H9 (cell line): ENCODE measurements at regions not wholly inside any gene's neighbourhood (a gene's known extent, or its start where the extent isn't known, plus 50 kb on each side); places are given as distances from the start of the nearest gene placed in this dataset.

Experiments used
- DNase-seq: peaks from one replicate; pipeline ENCODE4 v3.0.0-alpha.2; 2017
- H2AFZ ChIP-seq: one replicate; pipeline ENCODE4 v1.6.1; 2013; ENCODE audit warnings: mild to moderate bottlenecking, low read length, control low read depth, moderate library complexity
- H2AK5ac ChIP-seq: 2 replicates; pipeline ENCODE4 v1.6.1; 2013; ENCODE audit warnings: low read length, control low read depth, mixed read lengths; ENCODE audit not compliant: insufficient read length
- H2BK120ac ChIP-seq: one replicate; pipeline ENCODE4 v1.6.1; 2013; ENCODE audit warnings: low read depth, mild to moderate bottlenecking, low read length, control low read depth, inconsistent platforms; ENCODE audit not compliant: poor library complexity, severe bottlenecking
- H2BK12ac ChIP-seq: 2 replicates; pipeline ENCODE4 v1.6.1; 2013; ENCODE audit warnings: low read length, control low read depth, mixed read lengths, low read depth; ENCODE audit not compliant: insufficient read length
- H2BK15ac ChIP-seq: 2 replicates; pipeline ENCODE4 v1.6.1; 2013; ENCODE audit warnings: low read depth, low read length, control low read depth
- H2BK20ac ChIP-seq: one replicate; pipeline ENCODE4 v1.6.1; 2013; ENCODE audit warnings: low read depth, mild to moderate bottlenecking, low read length, control low read depth, inconsistent platforms; ENCODE audit not compliant: poor library complexity, severe bottlenecking
- H2BK5ac ChIP-seq: 2 replicates; pipeline ENCODE4 v1.6.1; 2013; ENCODE audit warnings: low read length, control low read depth, mixed read lengths; ENCODE audit not compliant: insufficient read length
- H3K14ac ChIP-seq: 2 replicates; pipeline ENCODE4 v1.6.1; 2013; ENCODE audit warnings: low read length, control low read depth; ENCODE audit not compliant: insufficient read depth
- H3K18ac ChIP-seq: 2 replicates; pipeline ENCODE4 v1.6.1; 2013; ENCODE audit warnings: low read depth, mild to moderate bottlenecking, mixed read lengths, low read length, control low read depth; ENCODE audit not compliant: insufficient read length
- H3K23ac ChIP-seq: 2 replicates; pipeline ENCODE4 v1.6.1; 2013; ENCODE audit warnings: low read length, control low read depth, mixed read lengths, low read depth; ENCODE audit not compliant: insufficient read length
- H3K23me2 ChIP-seq: 2 replicates; pipeline ENCODE4 v1.6.1; 2013; ENCODE audit warnings: low read depth, mild to moderate bottlenecking, mixed read lengths, low read length, control low read depth; ENCODE audit not compliant: insufficient read length, poor library complexity, severe bottlenecking
- H3K27ac ChIP-seq: 2 replicates; pipeline ENCODE4 v1.5.1; 2013; ENCODE audit warnings: low read length, control low read depth, mixed read lengths, low read depth; ENCODE audit not compliant: insufficient read length
- H3K27me3 ChIP-seq: 2 replicates; pipeline ENCODE4 v1.6.1; 2013; ENCODE audit warnings: low read length, control low read depth, inconsistent platforms; ENCODE audit not compliant: insufficient read depth
- H3K4ac ChIP-seq: 2 replicates; pipeline ENCODE4 v1.6.1; 2013; ENCODE audit warnings: low read depth, mild to moderate bottlenecking, control low read depth, inconsistent platforms, low read length, moderate library complexity
- H3K4me1 ChIP-seq: 2 replicates; pipeline ENCODE4 v1.6.1; 2013; ENCODE audit warnings: low read length, control low read depth, inconsistent platforms; ENCODE audit not compliant: insufficient read depth
- H3K4me2 ChIP-seq: 2 replicates; pipeline ENCODE4 v1.6.1; 2013; ENCODE audit warnings: low read length, control low read depth, mixed read lengths; ENCODE audit not compliant: insufficient read length, insufficient read depth
- H3K56ac ChIP-seq: 2 replicates; pipeline ENCODE4 v1.6.1; 2013; ENCODE audit warnings: low read depth, mild to moderate bottlenecking, mixed read lengths, low read length, control low read depth; ENCODE audit not compliant: insufficient read length
- H3K79me1 ChIP-seq: 2 replicates; pipeline ENCODE4 v1.6.1; 2013; ENCODE audit warnings: low read depth, mild to moderate bottlenecking, moderate library complexity, low read length, control low read depth, inconsistent platforms; ENCODE audit not compliant: insufficient read depth, poor library complexity, severe bottlenecking
- H3K79me2 ChIP-seq: 2 replicates; pipeline ENCODE4 v1.6.1; 2013; ENCODE audit warnings: low read length, control low read depth, inconsistent platforms; ENCODE audit not compliant: insufficient read depth
- H3K9ac ChIP-seq: 2 replicates; pipeline ENCODE4 v1.6.1; 2013; ENCODE audit warnings: low read length, control low read depth, mixed read lengths; ENCODE audit not compliant: insufficient read length; ENCODE audit errors: extremely low read depth
- H3K9me3 ChIP-seq: one replicate; pipeline ENCODE4 v1.6.1; 2013; ENCODE audit warnings: low read depth, low read length, inconsistent platforms; ENCODE audit not compliant: control insufficient read depth
- H3T11ph ChIP-seq: one replicate; pipeline ENCODE4 v1.6.1; 2013; ENCODE audit warnings: mild to moderate bottlenecking, low read length, control low read depth, inconsistent platforms
- H4K20me1 ChIP-seq: one replicate; pipeline ENCODE4 v1.6.1; 2013; ENCODE audit not compliant: control insufficient read depth, insufficient read length, insufficient read depth
- H4K5ac ChIP-seq: 2 replicates; pipeline ENCODE4 v1.6.1; 2013; ENCODE audit warnings: low read depth, mild to moderate bottlenecking, mixed read lengths, low read length, control low read depth; ENCODE audit not compliant: insufficient read length
- H4K8ac ChIP-seq: replicated peaks from 2 replicates; pipeline ENCODE4 v1.6.1; 2013; ENCODE audit warnings: low read length, control low read depth, mixed read lengths, low read depth; ENCODE audit not compliant: insufficient read length
- H4K91ac ChIP-seq: 2 replicates; pipeline ENCODE4 v1.6.1; 2013; ENCODE audit warnings: low read depth, mild to moderate bottlenecking, moderate library complexity, mixed read lengths, low read length, control low read depth; ENCODE audit not compliant: insufficient read length
- H3K27ac Mint-ChIP-seq, 3 experiments: 2 replicates in 2 of 3; 3 replicates in 1 of 3; pipeline ENCODE4 v1.8.0; 2020 to 2021; ENCODE audit warnings: mixed read lengths in 3 of 3, mild to moderate bottlenecking in 1 of 3, moderate library complexity in 1 of 3
- H3K27me3 Mint-ChIP-seq: 2 replicates; pipeline ENCODE4 v1.8.0; 2021; ENCODE audit warnings: low read depth, mild to moderate bottlenecking, moderate library complexity, mixed read lengths
- H3K36me3 Mint-ChIP-seq, 3 experiments: 2 replicates in 2 of 3; 3 replicates in 1 of 3; pipeline ENCODE4 v1.8.0; 2020 to 2021; ENCODE audit warnings: low read depth in 3 of 3, mixed read lengths in 3 of 3; ENCODE audit not compliant: insufficient read depth in 1 of 3
- H3K4me1 Mint-ChIP-seq, 2 experiments: 2 replicates each; pipeline ENCODE4 v1.8.0; 2020; ENCODE audit warnings: mixed read lengths in 2 of 2
- H3K4me3 Mint-ChIP-seq, 2 experiments: 2 replicates in 1 of 2; 3 replicates in 1 of 2; pipeline ENCODE4 v1.8.0; 2020 to 2021; ENCODE audit warnings: mild to moderate bottlenecking in 2 of 2, mixed read lengths in 2 of 2, moderate library complexity in 1 of 2
- H3K9me3 Mint-ChIP-seq, 2 experiments: 2 replicates in 1 of 2; 3 replicates in 1 of 2; pipeline ENCODE4 v1.8.0; 2020; ENCODE audit warnings: mild to moderate bottlenecking in 2 of 2, mixed read lengths in 2 of 2, moderate library complexity in 1 of 2
- WGBS: extraction: QIAGEN DNeasy Blood & Tissue Kit; methylation state at CpG from one replicate; pipeline ENCODE4 v1.1.7; 2013; ENCODE audit warnings: missing lambda C conversion rate, low lambda C conversion rate, mixed read lengths; ENCODE audit not compliant: insufficient read length; ENCODE audit errors: extremely low coverage; 5-methylcytosine and 5-hydroxymethylcytosine counted together
- TF ChIP-seq, protein P1 (sequence below): fragments of 200-600 bp; sonication (generic); conservative IDR thresholded peaks from 3 replicates; pipeline ENCODE4 v1.8.0; 2021; ENCODE audit warnings: antibody characterized with exemption, mild to moderate bottlenecking

DNA sequence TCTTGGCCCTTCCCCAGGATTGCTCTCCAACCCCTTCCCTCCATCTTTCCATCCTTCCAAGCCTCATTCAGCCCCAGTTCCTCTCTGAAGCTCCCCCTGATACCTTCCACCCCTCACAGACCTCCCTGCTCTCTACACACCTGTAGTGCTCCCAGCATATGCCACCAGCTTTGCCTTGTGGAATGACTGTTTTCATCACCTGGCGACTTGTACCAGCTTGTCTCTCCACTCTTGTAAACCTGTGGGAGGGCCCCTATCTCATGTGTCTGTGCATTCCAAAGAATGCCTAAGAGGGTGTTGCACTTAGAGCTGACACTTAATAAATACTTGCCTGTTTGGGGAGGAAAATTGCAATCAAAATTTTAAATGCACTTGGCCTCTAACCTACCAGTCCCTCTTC lies 198.7 kb downstream of the BCL11A start:
- Histone ChIP-seq H2AK5ac (no peak overlapping the region), H2AFZ (no peak overlapping the region), H3K56ac (no peak overlapping the region)

More for the DNA sequence above, 198.7 kb downstream of the BCL11A start:
- H2BK120ac ChIP-seq, result no peak overlapping the region
- H4K91ac ChIP-seq, result no peak overlapping the region
- H3K9ac ChIP-seq, result no peak overlapping the region
- DNase-seq, result no peak
- no peak overlapping the region for H2BK12ac ChIP-seq
- H3K79me1 ChIP-seq, result no peaks in the 10 kb centered on the region
- no peak overlapping the region for H3K4me3 Mint-ChIP-seq
- H3K4ac ChIP-seq, result no peak overlapping the region
- no peak overlapping the region; a peak in 1 of 7 replicates for H3K27ac Mint-ChIP-seq
- H4K5ac ChIP-seq, result no peak overlapping the region
- no CpG with 5 or more reads among the region's 1 CpG for WGBS
- H3K4me2 ChIP-seq, result no peak overlapping the region
- H3K9me3 ChIP-seq, result no peaks in the 10 kb centered on the region
- H2BK15ac ChIP-seq, result no peak overlapping the region
- H3K23ac ChIP-seq, result no peak overlapping the region
- peaks cover 2% of the 10 kb centered on the region; the same call in 1 of the 2 replicates for H3K4me1 ChIP-seq
- no peaks in the 10 kb centered on the region for H3K79me2 ChIP-seq
- no peak overlapping the region for H4K8ac ChIP-seq
- no peak overlapping the region for H2BK5ac ChIP-seq
- H3K23me2 ChIP-seq, result no peaks in the 10 kb centered on the region
- no peak overlapping the region for H3T11ph ChIP-seq
- no peak overlapping the region for H3K14ac ChIP-seq
- TF ChIP-seq, protein P1, sequence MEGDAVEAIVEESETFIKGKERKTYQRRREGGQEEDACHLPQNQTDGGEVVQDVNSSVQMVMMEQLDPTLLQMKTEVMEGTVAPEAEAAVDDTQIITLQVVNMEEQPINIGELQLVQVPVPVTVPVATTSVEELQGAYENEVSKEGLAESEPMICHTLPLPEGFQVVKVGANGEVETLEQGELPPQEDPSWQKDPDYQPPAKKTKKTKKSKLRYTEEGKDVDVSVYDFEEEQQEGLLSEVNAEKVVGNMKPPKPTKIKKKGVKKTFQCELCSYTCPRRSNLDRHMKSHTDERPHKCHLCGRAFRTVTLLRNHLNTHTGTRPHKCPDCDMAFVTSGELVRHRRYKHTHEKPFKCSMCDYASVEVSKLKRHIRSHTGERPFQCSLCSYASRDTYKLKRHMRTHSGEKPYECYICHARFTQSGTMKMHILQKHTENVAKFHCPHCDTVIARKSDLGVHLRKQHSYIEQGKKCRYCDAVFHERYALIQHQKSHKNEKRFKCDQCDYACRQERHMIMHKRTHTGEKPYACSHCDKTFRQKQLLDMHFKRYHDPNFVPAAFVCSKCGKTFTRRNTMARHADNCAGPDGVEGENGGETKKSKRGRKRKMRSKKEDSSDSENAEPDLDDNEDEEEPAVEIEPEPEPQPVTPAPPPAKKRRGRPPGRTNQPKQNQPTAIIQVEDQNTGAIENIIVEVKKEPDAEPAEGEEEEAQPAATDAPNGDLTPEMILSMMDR, result no peak
- H3K27ac ChIP-seq, result no peak overlapping the region
- H2BK20ac ChIP-seq, result no peak overlapping the region
- H3K18ac ChIP-seq, result no peak overlapping the region
- H3K9me3 Mint-ChIP-seq, result no peaks in the 10 kb centered on the region
- H3K27me3 Mint-ChIP-seq, result peaks cover 6% of the 10 kb centered on the region
- H3K4me1 Mint-ChIP-seq, result peaks cover 19 to 24% of the 10 kb centered on the region in 2 experiments
- H4K20me1 ChIP-seq, result no peaks in the 10 kb centered on the region
- H3K27me3 ChIP-seq, result no peaks in the 10 kb centered on the region
- no peaks in the 10 kb centered on the region for H3K36me3 Mint-ChIP-seq
